MG63 (cell line): ENCODE measurements at regions not wholly inside any gene's neighbourhood (a gene's known extent, or its start where the extent isn't known, plus 50 kb on each side); places are given as distances from the start of the nearest gene placed in this dataset.

Experiments
- DNase-seq: peaks from one replicate; pipeline ENCODE4 v3.0.0-alpha.2; 2020
- H3K27me3 ChIP-seq: fragments of 250-450 bp; sonication (Bioruptor Pico); 2 replicates; pipeline ENCODE4 v1.5.1; 2020; ENCODE audit warnings: mild to moderate bottlenecking, moderate library complexity
- H3K36me3 ChIP-seq: fragments of 250-450 bp; sonication (Bioruptor Pico); 2 replicates; pipeline ENCODE4 v1.5.1; 2020; ENCODE audit warnings: mild to moderate bottlenecking, moderate library complexity
- H3K4me3 ChIP-seq: fragments of 250-450 bp; sonication (Bioruptor Pico); 2 replicates; pipeline ENCODE4 v1.5.1; 2020; ENCODE audit warnings: mild to moderate bottlenecking, moderate library complexity
- H3K9me3 ChIP-seq: fragments of 250-450 bp; sonication (Bioruptor Pico); 2 replicates; pipeline ENCODE4 v1.5.1; 2020; ENCODE audit warnings: mild to moderate bottlenecking, moderate library complexity

GRCh38 chrX:45859407-45859806, 658.7 kb upstream of the DIPK2B start:
- H3K27me3 ChIP-seq: no peaks in the 10 kb centered on the region
- no peaks in the 10 kb centered on the region for H3K36me3 ChIP-seq
- H3K9me3 ChIP-seq: no peaks in the 10 kb centered on the region
- peak; percentile 11 for DNase-seq
- no peak overlapping the region for H3K4me3 ChIP-seq

- no peak for DNase-seq
- Histone ChIP-seq H3K27me3 (no peaks in the 10 kb centered on the region), H3K36me3 (peaks cover 9% of the 10 kb centered on the region), H3K4me3 (no peak overlapping the region; the same call in 1 of the 2 replicates), H3K9me3 (no peaks in the 10 kb centered on the region)
Measured at GRCh38 chrX:45852884-45853283, 652.2 kb upstream of the DIPK2B start.

GRCh38 chrX:45851434-45851991, 650.8 kb upstream of the DIPK2B start:
- no peaks in the 10 kb centered on the region for H3K27me3 ChIP-seq
- no peaks in the 10 kb centered on the region for H3K9me3 ChIP-seq
- peak; percentile 65 for DNase-seq
- peaks cover 21% of the 10 kb centered on the region for H3K36me3 ChIP-seq
- H3K4me3 ChIP-seq: peak overlapping the region; percentile 71

GRCh38 chrX:45850775-45851433, 650.2 kb upstream of the DIPK2B start:
- Histone ChIP-seq H3K36me3 (peaks cover 25% of the 10 kb centered on the region), H3K4me3 (peak overlapping the region; percentile 71), H3K27me3 (no peaks in the 10 kb centered on the region), H3K9me3 (no peaks in the 10 kb centered on the region)
- peak; percentile 56 for DNase-seq

- H3K4me3 ChIP-seq: peak overlapping the region; percentile 71
- H3K9me3 ChIP-seq: no peaks in the 10 kb centered on the region
- H3K36me3 ChIP-seq: peaks cover 31% of the 10 kb centered on the region
- peak; percentile 23 for DNase-seq
- H3K27me3 ChIP-seq: no peaks in the 10 kb centered on the region
Measured at GRCh38 chrX:45850197-45850774, 649.6 kb upstream of the DIPK2B start.

GRCh38 chrX:45849261-45849862, 648.7 kb upstream of the DIPK2B start:
- Histone ChIP-seq H3K9me3 (no peaks in the 10 kb centered on the region), H3K4me3 (peak overlapping the region; percentile 71), H3K36me3 (peaks cover 39% of the 10 kb centered on the region), H3K27me3 (no peaks in the 10 kb centered on the region)
- peak; percentile 39 for DNase-seq

- Histone ChIP-seq H3K9me3 (no peaks in the 10 kb centered on the region), H3K27me3 (no peaks in the 10 kb centered on the region), H3K36me3 (peaks cover 48% of the 10 kb centered on the region), H3K4me3 (no peak overlapping the region)
- DNase-seq: no peak
Measured at GRCh38 chrX:45847961-45848360, 647.3 kb upstream of the DIPK2B start.

- H3K27me3 ChIP-seq: no peaks in the 10 kb centered on the region
- H3K4me3 ChIP-seq: no peak overlapping the region
- no peaks in the 10 kb centered on the region for H3K9me3 ChIP-seq
- H3K36me3 ChIP-seq: peaks cover 48% of the 10 kb centered on the region
- no peak for DNase-seq
Measured at GRCh38 chrX:45846328-45846727, 645.7 kb upstream of the DIPK2B start.

- Histone ChIP-seq H3K27me3 (no peaks in the 10 kb centered on the region), H3K4me3 (no peak overlapping the region), H3K36me3 (peaks cover 51% of the 10 kb centered on the region), H3K9me3 (no peaks in the 10 kb centered on the region)
- DNase-seq: no peak
Measured at GRCh38 chrX:45845142-45845541, 644.5 kb upstream of the DIPK2B start.

GRCh38 chrX:45843518-45843917, 642.8 kb upstream of the DIPK2B start:
- DNase-seq: no peak
- H3K27me3 ChIP-seq: no peaks in the 10 kb centered on the region
- H3K9me3 ChIP-seq: no peaks in the 10 kb centered on the region
- peaks cover 49% of the 10 kb centered on the region for H3K36me3 ChIP-seq
- no peak overlapping the region for H3K4me3 ChIP-seq

GRCh38 chrX:45842926-45843315, 642.2 kb upstream of the DIPK2B start:
- Histone ChIP-seq H3K27me3 (no peaks in the 10 kb centered on the region), H3K4me3 (no peak overlapping the region), H3K9me3 (no peaks in the 10 kb centered on the region), H3K36me3 (peaks cover 47% of the 10 kb centered on the region)
- no peak for DNase-seq

GRCh38 chrX:45842207-45842925, 641.7 kb upstream of the DIPK2B start:
- H3K27me3 ChIP-seq: no peaks in the 10 kb centered on the region
- DNase-seq: no peak
- H3K9me3 ChIP-seq: no peaks in the 10 kb centered on the region
- H3K36me3 ChIP-seq: peaks cover 41% of the 10 kb centered on the region
- no peak overlapping the region for H3K4me3 ChIP-seq

- no peak for DNase-seq
- H3K36me3 ChIP-seq: peaks cover 26% of the 10 kb centered on the region
- H3K4me3 ChIP-seq: no peak overlapping the region
Measured at GRCh38 chrX:45840411-45840950, 639.8 kb upstream of the DIPK2B start.

GRCh38 chrX:45830343-45830742, 629.7 kb upstream of the DIPK2B start:
- H3K36me3 ChIP-seq: no peaks in the 10 kb centered on the region; the same call in 1 of the 2 replicates
- no peak overlapping the region for H3K4me3 ChIP-seq
- DNase-seq: no peak
- no peaks in the 10 kb centered on the region for H3K27me3 ChIP-seq
- H3K9me3 ChIP-seq: no peaks in the 10 kb centered on the region

More at GRCh38 chrX:45840411-45840950, 639.8 kb upstream of the DIPK2B start:
- no peaks in the 10 kb centered on the region for H3K9me3 ChIP-seq
- H3K27me3 ChIP-seq: no peaks in the 10 kb centered on the region

- Histone ChIP-seq H3K27me3 (no peaks in the 10 kb centered on the region), H3K36me3 (peaks cover 28% of the 10 kb centered on the region), H3K4me3 (no peak overlapping the region), H3K9me3 (no peaks in the 10 kb centered on the region)
- peak; percentile 90 for DNase-seq
Measured at GRCh38 chrX:45824471-45824870, 623.8 kb upstream of the DIPK2B start.

- Histone ChIP-seq H3K9me3 (no peaks in the 10 kb centered on the region), H3K4me3 (no peak overlapping the region), H3K27me3 (no peaks in the 10 kb centered on the region), H3K36me3 (peaks cover 36% of the 10 kb centered on the region)
- no peak for DNase-seq
Measured at GRCh38 chrX:45823536-45823935, 622.9 kb upstream of the DIPK2B start.

GRCh38 chrX:45822124-45822523, 621.4 kb upstream of the DIPK2B start:
- no peak for DNase-seq
- Histone ChIP-seq H3K36me3 (peaks cover 39% of the 10 kb centered on the region), H3K9me3 (no peaks in the 10 kb centered on the region), H3K27me3 (no peaks in the 10 kb centered on the region), H3K4me3 (no peak overlapping the region)
